Astrocyte of the cerebellum (primary cell): ENCODE measurements at regions not wholly inside any gene's neighbourhood (a gene's known extent, or its start where the extent isn't known, plus 50 kb on each side); places are given as distances from the start of the nearest gene placed in this dataset.

ENCODE experiments used
- DNase-seq: peaks from one replicate; pipeline ENCODE4 v3.0.0-alpha.2; 2011; ENCODE audit warnings: low read depth
- H3K4me3 ChIP-seq: 2 replicates; pipeline ENCODE4 v1.5.1; 2011; ENCODE audit warnings: mild to moderate bottlenecking, low read depth, low read length, moderate library complexity
- CTCF ChIP-seq: IDR thresholded peaks from 2 replicates; pipeline ENCODE4 v1.5.1; 2012; ENCODE audit warnings: low read length, low read depth, moderate library complexity, mild to moderate bottlenecking; ENCODE audit errors: missing control alignments
- in situ Hi-C: cut with HindIII; loops from 2 replicates; pipeline ENCODE4 v1.10.0; 2017; ENCODE audit warnings: low sequenced_read_pairs

GRCh38 chr12:88416155-88416554 is 164.1 kb downstream of the KITLG start:
- no peak for TF ChIP-seq CTCF
- no peak for DNase-seq
- in situ Hi-C loops, result no loop called here
- H3K4me3 ChIP-seq, result no peak overlapping the region

DNA sequence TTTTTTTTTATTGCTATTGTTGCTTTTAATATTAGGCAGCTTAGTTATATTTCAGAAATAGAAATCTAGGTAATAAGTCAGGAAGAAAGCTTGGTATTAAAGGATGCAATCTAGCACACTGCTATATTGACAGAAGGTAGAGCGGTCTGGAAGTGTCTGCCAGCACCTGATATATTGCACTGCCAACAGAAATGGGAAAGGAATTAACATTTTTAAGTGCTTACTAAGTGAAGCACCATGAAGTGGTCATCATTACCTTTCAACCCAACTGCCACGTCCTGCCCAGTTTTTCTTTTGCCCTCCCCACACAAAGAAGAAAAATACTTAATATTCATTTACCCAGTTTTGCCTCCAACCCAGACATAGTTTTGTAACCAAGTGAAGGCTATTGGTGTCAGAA is 163.5 kb downstream of the KITLG start:
- no peak for TF ChIP-seq CTCF
- in situ Hi-C loops, result no loop called here
- H3K4me3 ChIP-seq, result no peak overlapping the region
- DNase-seq, result no peak

GRCh38 chr12:88417531-88417930 is 162.7 kb downstream of the KITLG start:
- TF ChIP-seq CTCF, result no peak
- DNase-seq, result no peak
- H3K4me3 ChIP-seq, result no peak overlapping the region
- in situ Hi-C loops, result no loop called here

GRCh38 chr12:88418856-88419497 is 161.3 kb downstream of the KITLG start:
- DNase-seq, result no peak
- no peak for TF ChIP-seq CTCF
- in situ Hi-C loops, result no loop called here
- no peak overlapping the region for H3K4me3 ChIP-seq

DNA sequence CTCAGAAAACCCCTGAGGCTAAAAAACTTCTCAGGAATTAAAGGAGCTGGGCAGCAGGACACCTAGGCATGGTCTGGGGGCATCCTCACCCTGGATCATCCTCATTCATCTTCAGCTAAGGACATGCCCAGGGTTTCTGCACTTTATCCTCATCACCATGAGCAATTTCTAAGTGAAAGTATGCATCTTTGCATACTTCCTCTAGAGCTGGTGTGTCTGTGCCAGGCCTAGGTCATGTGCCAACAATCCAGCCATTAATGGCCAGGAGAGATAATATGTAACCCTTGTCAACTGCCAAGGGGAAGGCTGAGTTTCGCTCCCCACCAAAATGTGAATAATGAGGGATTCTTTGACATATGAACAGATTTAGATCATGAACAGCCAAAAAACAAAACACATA is 160.5 kb downstream of the KITLG start:
- in situ Hi-C loops, result no loop called here
- no peak for TF ChIP-seq CTCF
- H3K4me3 ChIP-seq, result no peak overlapping the region
- no peak for DNase-seq

- no peak for TF ChIP-seq CTCF
- in situ Hi-C loops, result no loop called here
- DNase-seq, result peak; percentile 78
- H3K4me3 ChIP-seq, result no peak overlapping the region
These were observed 159.8 kb downstream of the KITLG start for GRCh38 chr12:88420457-88420856.
